Thyroid gland (tissue), 4 donors: ENCODE measurements at regions not wholly inside any gene's neighbourhood (a gene's known extent, or its start where the extent isn't known, plus 50 kb on each side); places are given as distances from the start of the nearest gene placed in this dataset.

Experiments
- DNase-seq, 2 donors: peaks; one replicate each; pipeline ENCODE4 v3.0.0-alpha.2; 2019
- H3K27ac ChIP-seq, 3 donors: fragments of 200-600 bp; sonication (generic); 1 replicate in 2 of 3; 2 replicates in 1 of 3; pipeline ENCODE4 v1.5.1; 2016 to 2019; ENCODE audit warnings: mild to moderate bottlenecking in 1 of 3, moderate library complexity in 1 of 3
- H3K27me3 ChIP-seq: fragments of 200-600 bp; sonication (generic); one replicate; pipeline ENCODE4 v1.5.1; 2019
- H3K36me3 ChIP-seq, 2 donors: fragments of 200-600 bp; sonication (generic); one replicate each; pipeline ENCODE4 v1.5.1; 2016 to 2019
- H3K4me1 ChIP-seq, 2 donors: fragments of 200-600 bp; sonication (generic); one replicate each; pipeline ENCODE4 v1.5.1; 2017 to 2019
- H3K4me3 ChIP-seq, 3 donors: fragments of 200-600 bp; sonication (generic); replicated peaks in 1 of 3; 1 replicate in 2 of 3; 2 replicates in 1 of 3; pipeline ENCODE4 v1.5.1; 2016; ENCODE audit warnings: mild to moderate bottlenecking in 1 of 3
- H3K9me3 ChIP-seq: fragments of 200-600 bp; sonication (generic); one replicate; pipeline ENCODE4 v1.5.1; 2017
- CTCF ChIP-seq, 6 experiments: fragments of 200-600 bp in 3 of 6; fragments of 450-650 bp in 3 of 6; sonication (generic) in 3 of 6; IDR thresholded peaks; one replicate each; pipeline ENCODE4 v1.5.1; 2016 to 2019; ENCODE audit warnings: antibody characterized with exemption in 6 of 6, mild to moderate bottlenecking in 2 of 6, inconsistent platforms in 1 of 6, moderate library complexity in 1 of 6
- POLR2A ChIP-seq, 2 donors: fragments of 450-650 bp; IDR thresholded peaks; one replicate each; pipeline ENCODE4 v1.6.1; 2017; ENCODE audit warnings: antibody characterized with exemption in 2 of 2, mild to moderate bottlenecking in 2 of 2, moderate library complexity in 1 of 2
- WGBS, 2 donors: methylation state at CpG; one replicate each; pipeline ENCODE4 v1.1.5; 2017; 5-methylcytosine and 5-hydroxymethylcytosine counted together
- intact Hi-C: fragments of 100-400 bp; cut with DNase I; formaldehyde crosslinking; loops from one replicate; pipeline ENCODE4 v1.15.1; 2023

- H3K27me3 ChIP-seq: no peaks in the 10 kb centered on the region
- H3K4me3 ChIP-seq: no peak overlapping the region
- intact Hi-C loops: no loop called here
- DNase-seq: no peak
- H3K9me3 ChIP-seq: no peaks in the 10 kb centered on the region
- TF ChIP-seq CTCF (IDR thresholded peaks at IDR 0.05) (no peak), POLR2A (IDR thresholded peaks at IDR 0.05) (no peak)
- H3K4me1 ChIP-seq: no peaks in the 10 kb centered on the region
- H3K36me3 ChIP-seq: no peaks in the 10 kb centered on the region
- WGBS, 2 donors: 53 to 56% methylated on average over 3 of the region's 3 CpGs
- no peak overlapping the region for H3K27ac ChIP-seq
These were observed 856.6 kb downstream of the CENPC start for GRCh38 chr4:66688674-66689073.

GRCh38 chr4:66687459-66687858 is 857.8 kb downstream of the CENPC start:
- no peak for DNase-seq
- intact Hi-C loops: no loop called here

GRCh38 chr4:66681962-66682361 is 863.3 kb downstream of the CENPC start:
- Histone ChIP-seq H3K4me3 (no peak overlapping the region), H3K27ac (no peak overlapping the region), H3K27me3 (no peaks in the 10 kb centered on the region), H3K9me3 (no peaks in the 10 kb centered on the region), H3K36me3 (no peaks in the 10 kb centered on the region), H3K4me1 (no peaks in the 10 kb centered on the region)
- TF ChIP-seq CTCF (IDR thresholded peaks at IDR 0.05): no peak
- TF ChIP-seq POLR2A (IDR thresholded peaks at IDR 0.05): no peak
- intact Hi-C loops: no loop called here
- DNase-seq: no peak

More at GRCh38 chr4:66687459-66687858, 857.8 kb downstream of the CENPC start:
- H3K9me3 ChIP-seq: no peaks in the 10 kb centered on the region
- H3K36me3 ChIP-seq: no peaks in the 10 kb centered on the region
- no peak overlapping the region for H3K27ac ChIP-seq
- TF ChIP-seq CTCF (IDR thresholded peaks at IDR 0.05): no peak
- no peak for TF ChIP-seq POLR2A (IDR thresholded peaks at IDR 0.05)
- 83 to 90% methylated on average over 2 of the region's 2 CpGs for WGBS, 2 donors
- H3K4me1 ChIP-seq: no peaks in the 10 kb centered on the region
- no peak overlapping the region for H3K4me3 ChIP-seq
- no peaks in the 10 kb centered on the region for H3K27me3 ChIP-seq

- Histone ChIP-seq H3K4me1 (no peaks in the 10 kb centered on the region), H3K27me3 (no peaks in the 10 kb centered on the region), H3K36me3 (no peaks in the 10 kb centered on the region), H3K4me3 (no peak overlapping the region), H3K27ac (no peak overlapping the region), H3K9me3 (no peaks in the 10 kb centered on the region)
- TF ChIP-seq POLR2A (IDR thresholded peaks at IDR 0.05): no peak
- intact Hi-C loops: no loop called here
- no peak for DNase-seq
- WGBS, 2 donors: 88 to 93% methylated on average over 1 of the region's 1 CpG
These were observed 878.1 kb downstream of the CENPC start for GRCh38 chr4:66667249-66667648.

GRCh38 chr4:66662620-66663019 is 882.7 kb downstream of the CENPC start:
- intact Hi-C loops: no loop called here

More at GRCh38 chr4:66662620-66663019, 882.7 kb downstream of the CENPC start:
- no peak for DNase-seq
- H3K27me3 ChIP-seq: no peaks in the 10 kb centered on the region
- H3K27ac ChIP-seq: no peak overlapping the region
- H3K4me1 ChIP-seq: no peaks in the 10 kb centered on the region
- no peaks in the 10 kb centered on the region for H3K9me3 ChIP-seq
- 79 to 80% methylated on average over 3 of the region's 3 CpGs for WGBS, 2 donors
- H3K4me3 ChIP-seq: no peak overlapping the region
- TF ChIP-seq POLR2A (IDR thresholded peaks at IDR 0.05): no peak
- TF ChIP-seq CTCF (IDR thresholded peaks at IDR 0.05): no peak
- H3K36me3 ChIP-seq: no peaks in the 10 kb centered on the region
